IMR-90 (cell line): ENCODE measurements at regions not wholly inside any gene's neighbourhood (a gene's known extent, or its start where the extent isn't known, plus 50 kb on each side); places are given as distances from the start of the nearest gene placed in this dataset.
A peak's percentile ranks its signal among the peaks of the same experiment; 100 is the strongest.

Experiments
- ATAC-seq: fragments of 200-7000 bp; cut with Tn5 transposase; 2 replicates; pipeline ENCODE4 v1.9.1; 2020; ENCODE audit warnings: low read depth, mild to moderate bottlenecking, moderate library complexity
- BruUV-seq: library from RNA; stranded (reverse); fragments of 400-500 nt; replicated peaks from 2 replicates; lab custom pipeline; 2021; lab: Mats Ljungman, UMichigan
- CTCF ChIA-PET: fragments of 300-600 bp; formaldehyde crosslinking; extraction: SDS; loops from one replicate; lab custom pipeline; 2021; ENCODE audit warnings: antibody characterized with exemption; lab: Yijun Ruan, JAX
- POLR2A ChIA-PET: fragments of 300-600 bp; sonication (Branson Sonifier 250); formaldehyde crosslinking; loops from one replicate; lab custom pipeline; 2022; ENCODE audit warnings: antibody characterized with exemption; ENCODE audit not compliant: unreplicated experiment; lab: Charles Lee
- DNase-seq: peaks from one replicate; pipeline ENCODE4 v3.0.0; 2013
- H2AFZ ChIP-seq: replicated peaks from 2 replicates; pipeline ENCODE3; 2013; ENCODE audit warnings: low read length, mild to moderate bottlenecking; ENCODE audit not compliant: poor library complexity
- H2AK5ac ChIP-seq: 2 replicates; pipeline ENCODE4 v1.6.1; 2013; ENCODE audit warnings: low read depth, low read length, inconsistent platforms
- H2AK9ac ChIP-seq: replicated peaks from 2 replicates; pipeline ENCODE3; 2013; ENCODE audit warnings: mild to moderate bottlenecking, low read depth, low read length, moderate library complexity; ENCODE audit not compliant: poor library complexity
- H2BK120ac ChIP-seq: 2 replicates; pipeline ENCODE4 v1.6.1; 2013; ENCODE audit warnings: low read depth, low read length, inconsistent platforms
- H2BK15ac ChIP-seq: 3 replicates; pipeline ENCODE4 v1.6.1; 2013; ENCODE audit warnings: low read depth, low read length, inconsistent platforms
- H2BK20ac ChIP-seq: 2 replicates; pipeline ENCODE4 v1.6.1; 2013; ENCODE audit warnings: low read depth, mild to moderate bottlenecking, inconsistent platforms, low read length, moderate library complexity
- H2BK5ac ChIP-seq: 2 replicates; pipeline ENCODE4 v1.6.1; 2013; ENCODE audit warnings: mild to moderate bottlenecking, low read depth, low read length, inconsistent platforms; ENCODE audit not compliant: poor library complexity, severe bottlenecking
- H3K14ac ChIP-seq: replicated peaks from 2 replicates; pipeline ENCODE4 v1.6.1; 2013; ENCODE audit warnings: low read depth, low read length, inconsistent platforms
- H3K18ac ChIP-seq: 2 replicates; pipeline ENCODE4 v1.6.1; 2013; ENCODE audit warnings: low read depth, low read length, control low read depth
- H3K23ac ChIP-seq: 2 replicates; pipeline ENCODE4 v1.6.1; 2013; ENCODE audit warnings: low read depth, low read length, inconsistent platforms
- H3K27ac ChIP-seq: 2 replicates; pipeline ENCODE4 v1.5.1; 2013; ENCODE audit warnings: mild to moderate bottlenecking, control low read depth, low read length; ENCODE audit not compliant: insufficient read depth
- H3K27me3 ChIP-seq: 2 replicates; pipeline ENCODE4 v1.6.1; 2013; ENCODE audit warnings: low read length; ENCODE audit not compliant: control insufficient read depth, insufficient read depth
- H3K36me3 ChIP-seq: 2 replicates; pipeline ENCODE4 v1.6.1; 2013; ENCODE audit warnings: low read length, mixed read lengths; ENCODE audit not compliant: control insufficient read depth, insufficient read depth
- H3K4ac ChIP-seq: 2 replicates; pipeline ENCODE4 v1.6.1; 2013; ENCODE audit warnings: low read depth, low read length, inconsistent platforms
- H3K4me1 ChIP-seq: 2 replicates; pipeline ENCODE4 v1.6.1; 2013; ENCODE audit warnings: low read length, mixed read lengths; ENCODE audit not compliant: control insufficient read depth, insufficient read depth
- H3K4me2 ChIP-seq: 2 replicates; pipeline ENCODE4 v1.6.1; 2013; ENCODE audit warnings: low read depth, mild to moderate bottlenecking, control low read depth, low read length, moderate library complexity
- H3K4me3 ChIP-seq: 2 replicates; pipeline ENCODE4 v1.5.1; 2013; ENCODE audit warnings: low read depth, mild to moderate bottlenecking, control low read depth, low read length, moderate library complexity; ENCODE audit not compliant: insufficient read depth
- H3K56ac ChIP-seq: 2 replicates; pipeline ENCODE4 v1.6.1; 2013; ENCODE audit warnings: low read length, inconsistent platforms; ENCODE audit not compliant: insufficient read depth; ENCODE audit errors: extremely low read depth
- H3K79me1 ChIP-seq, 2 experiments: 2 replicates each; pipeline ENCODE4 v1.6.1; 2013; ENCODE audit warnings: low read length in 2 of 2, inconsistent platforms in 1 of 2, low read depth in 1 of 2
- H3K9ac ChIP-seq: 2 replicates; pipeline ENCODE4 v1.6.1; 2013; ENCODE audit warnings: low read depth, low read length, control low read depth
- H3K9me1 ChIP-seq: 2 replicates; pipeline ENCODE4 v1.6.1; 2013; ENCODE audit warnings: low read length, inconsistent platforms; ENCODE audit not compliant: insufficient read depth
- H3K9me3 ChIP-seq: 2 replicates; pipeline ENCODE4 v1.6.1; 2013; ENCODE audit warnings: low read length; ENCODE audit not compliant: control insufficient read depth, insufficient read depth
- H4K20me1 ChIP-seq: 2 replicates; pipeline ENCODE4 v1.6.1; 2013; ENCODE audit warnings: low read length, inconsistent platforms; ENCODE audit not compliant: insufficient read depth
- H4K5ac ChIP-seq: 2 replicates; pipeline ENCODE4 v1.6.1; 2013; ENCODE audit warnings: mild to moderate bottlenecking, low read depth, low read length, control low read depth
- H4K8ac ChIP-seq, 2 experiments: 2 replicates each; pipeline ENCODE4 v1.6.1; 2013; ENCODE audit warnings: low read depth in 2 of 2, low read length in 2 of 2, control low read depth in 1 of 2, inconsistent platforms in 1 of 2
- H4K91ac ChIP-seq: 2 replicates; pipeline ENCODE4 v1.6.1; 2013; ENCODE audit warnings: low read depth, low read length, inconsistent platforms; ENCODE audit not compliant: insufficient read depth
- CEBPB ChIP-seq: IDR thresholded peaks from 2 replicates; pipeline ENCODE4 v1.6.1; 2012; ENCODE audit warnings: low read depth, low read length, improper control_type of control experiment
- CHD1 ChIP-seq: IDR thresholded peaks from 2 replicates; pipeline ENCODE4 v1.6.1; 2012; ENCODE audit warnings: low read depth, low read length, improper control_type of control experiment
- ELK1 ChIP-seq: fragments of 150-350 bp; IDR thresholded peaks from 2 replicates; pipeline ENCODE4 v1.6.1; 2016; ENCODE audit warnings: low read depth, mild to moderate bottlenecking, low read length, moderate library complexity, borderline replicate concordance
- MAFK ChIP-seq: IDR thresholded peaks from 2 replicates; pipeline ENCODE4 v1.6.1; 2012; ENCODE audit warnings: low read depth, low read length, improper control_type of control experiment
- MXI1 ChIP-seq: IDR thresholded peaks from 2 replicates; pipeline ENCODE4 v1.6.1; 2012; ENCODE audit warnings: low read depth, mild to moderate bottlenecking, low read length, moderate library complexity, borderline replicate concordance
- NFE2L2 ChIP-seq: fragments of 150-350 bp; IDR thresholded peaks from 2 replicates; pipeline ENCODE4 v1.6.1; 2016; ENCODE audit warnings: low read depth, mild to moderate bottlenecking, low read length
- RAD21 ChIP-seq: IDR thresholded peaks from 2 replicates; pipeline ENCODE4 v1.6.1; 2012; ENCODE audit warnings: low read length, improper control_type of control experiment
- RCOR1 ChIP-seq: IDR thresholded peaks from 2 replicates; pipeline ENCODE4 v1.6.1; 2012; ENCODE audit warnings: mild to moderate bottlenecking, low read length, improper control_type of control experiment; ENCODE audit not compliant: insufficient replicate concordance
- RFX5 ChIP-seq: IDR thresholded peaks from 2 replicates; pipeline ENCODE4 v1.8.0; 2012; ENCODE audit warnings: low read depth, mild to moderate bottlenecking, low read length, moderate library complexity
- SMC3 ChIP-seq: fragments of 150-350 bp; IDR thresholded peaks from 2 replicates; pipeline ENCODE4 v1.6.1; 2016; ENCODE audit warnings: low read depth, mild to moderate bottlenecking, antibody characterized with exemption, low read length, moderate library complexity
- WGBS, 2 experiments: methylation state at CpG; one replicate each; pipeline versions ENCODE4 v1.1.5 to v1.1.7; 2013; ENCODE audit warnings: missing lambda C conversion rate in 2 of 2; ENCODE audit not compliant: insufficient read length in 1 of 2; ENCODE audit errors: extremely low coverage in 2 of 2; 5-methylcytosine and 5-hydroxymethylcytosine counted together
- dilution Hi-C: fragments of 300-500 bp; cut with HindIII; formaldehyde crosslinking; loops from one replicate; pipeline ENCODE4 v1.14.3; 2018; ENCODE audit warnings: low sequenced_read_pairs; ENCODE audit not compliant: unreplicated experiment
- in situ Hi-C: fragments of 300-500 bp; cut with MboI; formaldehyde crosslinking; loops from 3 replicates; pipeline ENCODE4 v1.14.3; 2019; ENCODE audit warnings: low sequenced_read_pairs, inconsistent platforms, mixed read lengths
- intact Hi-C: fragments of 100-400 bp; cut with micrococcal nuclease; formaldehyde crosslinking; loops from 2 replicates; pipeline ENCODE4 v1.10.0; 2022

GRCh38 chr4:170675568-170676262 is 586.0 kb upstream of the AADAT start:
- no CpG with 5 or more reads among the region's 2 CpGs for WGBS, 2 experiments
- ATAC-seq (no peak), DNase-seq (peak; percentile 2)
- intact Hi-C loops: no loop called here
- in situ Hi-C loops: no loop called here
- BruUV-seq: no TSS peak
- Histone ChIP-seq H2BK5ac (no peak overlapping the region), H4K20me1 (no peaks in the 10 kb centered on the region), H3K79me1 (no peaks in the 10 kb centered on the region), H3K14ac (no peak overlapping the region), H3K4me1 (no peaks in the 10 kb centered on the region), H4K8ac (no peak overlapping the region), H3K27ac (no peak overlapping the region), H4K91ac (no peak overlapping the region), H4K5ac (no peak overlapping the region), H3K36me3 (no peaks in the 10 kb centered on the region), H2BK20ac (no peak overlapping the region), H3K9me3 (0 out of 2 replicates have a peak, but pooled peaks cover 1% of the 10 kb centered on the region), H2BK15ac (no peak overlapping the region), H3K27me3 (no peaks in the 10 kb centered on the region), H3K4ac (no peak overlapping the region), H2AK9ac (no peak overlapping the region), H3K23ac (no peak overlapping the region), H2AFZ (no peak overlapping the region), H2BK120ac (no peak overlapping the region), H3K4me2 (no peak overlapping the region), H2AK5ac (no peak overlapping the region), H3K9ac (no peak overlapping the region), H3K4me3 (no peak overlapping the region), H3K18ac (no peak overlapping the region), H3K9me1 (no peaks in the 10 kb centered on the region), H3K56ac (no peak overlapping the region)
- ChIA-PET CTCF (no interaction called here), POLR2A (no interaction called here)
- no peak for TF ChIP-seq MAFK
- TF ChIP-seq NFE2L2: no peak
- TF ChIP-seq SMC3: no peak
- no peak for TF ChIP-seq RCOR1
- TF ChIP-seq ELK1: no peak
- TF ChIP-seq CHD1: no peak
- no peak for TF ChIP-seq RAD21
- no peak for TF ChIP-seq CEBPB
- TF ChIP-seq MXI1: no peak
- TF ChIP-seq RFX5: no peak
- dilution Hi-C loops: no loop called here
